BJ (cell line): ENCODE measurements at regions not wholly inside any gene's neighbourhood (a gene's known extent, or its start where the extent isn't known, plus 50 kb on each side); places are given as distances from the start of the nearest gene placed in this dataset.
A peak's percentile ranks its signal among the peaks of the same experiment; 100 is the strongest.

Experiments used
- CTCF ChIA-PET: fragments of 350-600 bp; formaldehyde crosslinking; extraction: SDS; loops from one replicate; lab custom pipeline; 2021; ENCODE audit warnings: antibody characterized with exemption, inconsistent platforms; lab: Yijun Ruan, JAX
- POLR2A ChIA-PET: fragments of 300-600 bp; sonication (Branson Sonifier 250); formaldehyde crosslinking; extraction: SDS; loops from one replicate; lab custom pipeline; 2021; ENCODE audit warnings: antibody characterized with exemption; lab: Charles Lee
- DNase-seq: peaks from one replicate; pipeline ENCODE4 v3.0.0-alpha.2; 2011; ENCODE audit warnings: low read depth
- H3K27me3 ChIP-seq: 2 replicates; pipeline ENCODE4 v1.6.0; 2011; ENCODE audit warnings: low read length; ENCODE audit not compliant: control insufficient read depth, insufficient read depth
- H3K36me3 ChIP-seq: 2 replicates; pipeline ENCODE4 v1.5.1; 2011; ENCODE audit warnings: low read length; ENCODE audit not compliant: control insufficient read depth, insufficient read depth
- H3K4me3 ChIP-seq: 2 replicates; pipeline ENCODE4 v1.5.1; 2011; ENCODE audit warnings: low read depth, mild to moderate bottlenecking, control low read depth, low read length
- TF ChIP-seq, protein P1 (sequence below): IDR thresholded peaks from 2 replicates; pipeline ENCODE4 v1.5.1; 2011; ENCODE audit warnings: low read depth, mild to moderate bottlenecking, control low read depth, inconsistent platforms, low read length, moderate library complexity; ENCODE audit not compliant: insufficient read depth

DNA sequence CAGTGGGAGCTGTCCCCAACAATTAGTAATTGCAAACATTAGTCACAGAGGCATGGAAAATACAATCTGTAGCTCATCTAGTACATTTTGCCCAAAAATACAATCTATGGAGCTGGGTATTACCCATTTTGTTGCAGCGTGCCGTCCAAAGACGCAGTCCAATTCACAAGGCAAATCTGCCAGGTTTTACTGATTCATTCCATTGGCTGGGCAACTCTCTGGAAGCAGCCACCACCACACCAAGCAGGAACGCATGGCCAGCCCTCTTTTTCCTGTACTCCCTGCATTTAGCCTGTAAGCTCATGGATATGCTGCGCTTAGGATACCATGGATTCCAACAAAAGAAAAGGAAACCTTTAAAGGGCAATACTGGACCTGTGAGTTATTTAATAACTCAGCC, 60.5 kb upstream of the ARRDC4 start:
- ChIA-PET CTCF (interaction anchor here (0.6 to 7.0 kb wide), 13 partner anchors 8 to 412 kb away, joined by 3 to 84 read pairs (median 4); no protein-coding TSS in a partner anchor), POLR2A (interaction anchor here (1.4 kb wide), 1 partner anchor 278 kb away, joined by 4 read pairs; no protein-coding TSS in a partner anchor)
- Histone ChIP-seq H3K27me3 (no peaks in the 10 kb centered on the region), H3K4me3 (no peak overlapping the region), H3K36me3 (no peaks in the 10 kb centered on the region)
- TF ChIP-seq, protein P1, sequence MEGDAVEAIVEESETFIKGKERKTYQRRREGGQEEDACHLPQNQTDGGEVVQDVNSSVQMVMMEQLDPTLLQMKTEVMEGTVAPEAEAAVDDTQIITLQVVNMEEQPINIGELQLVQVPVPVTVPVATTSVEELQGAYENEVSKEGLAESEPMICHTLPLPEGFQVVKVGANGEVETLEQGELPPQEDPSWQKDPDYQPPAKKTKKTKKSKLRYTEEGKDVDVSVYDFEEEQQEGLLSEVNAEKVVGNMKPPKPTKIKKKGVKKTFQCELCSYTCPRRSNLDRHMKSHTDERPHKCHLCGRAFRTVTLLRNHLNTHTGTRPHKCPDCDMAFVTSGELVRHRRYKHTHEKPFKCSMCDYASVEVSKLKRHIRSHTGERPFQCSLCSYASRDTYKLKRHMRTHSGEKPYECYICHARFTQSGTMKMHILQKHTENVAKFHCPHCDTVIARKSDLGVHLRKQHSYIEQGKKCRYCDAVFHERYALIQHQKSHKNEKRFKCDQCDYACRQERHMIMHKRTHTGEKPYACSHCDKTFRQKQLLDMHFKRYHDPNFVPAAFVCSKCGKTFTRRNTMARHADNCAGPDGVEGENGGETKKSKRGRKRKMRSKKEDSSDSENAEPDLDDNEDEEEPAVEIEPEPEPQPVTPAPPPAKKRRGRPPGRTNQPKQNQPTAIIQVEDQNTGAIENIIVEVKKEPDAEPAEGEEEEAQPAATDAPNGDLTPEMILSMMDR: no peak
- no peak for DNase-seq

DNA sequence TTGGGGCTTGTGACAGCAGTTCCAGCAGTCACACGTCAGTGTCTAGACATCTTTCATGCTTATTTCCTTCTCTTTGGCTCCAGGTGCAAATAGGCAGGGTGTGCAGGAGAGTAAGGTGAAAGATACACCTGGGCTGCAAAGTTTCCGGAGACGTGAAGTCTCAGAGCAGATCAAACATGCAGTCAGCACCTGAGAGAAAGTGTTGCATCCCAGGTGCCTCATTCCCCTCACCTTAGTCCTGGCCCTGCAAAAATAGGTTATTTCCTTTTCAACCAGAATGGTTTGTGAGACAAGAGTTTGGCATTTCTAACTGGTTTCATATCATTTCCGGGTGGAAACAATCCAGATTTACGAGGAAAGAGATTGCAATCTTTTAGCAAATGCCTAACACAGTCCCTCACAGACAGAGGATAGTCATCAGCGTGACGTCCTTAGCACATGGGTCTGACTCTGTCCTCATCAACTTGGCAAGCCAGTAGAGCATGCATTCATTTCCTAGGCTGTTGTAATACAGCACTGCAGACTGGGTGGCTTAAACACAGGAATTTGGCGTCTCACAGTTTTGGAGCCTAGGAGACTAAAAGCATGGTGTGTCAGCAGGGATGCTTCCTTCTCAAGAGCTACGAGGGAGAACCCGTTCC, 58.2 kb upstream of the ARRDC4 start:
- TF ChIP-seq, protein P1: no peak
- POLR2A ChIA-PET: interaction anchor here (0.5 kb wide), 1 partner anchor 9 kb away, joined by 3 read pairs; no protein-coding TSS in a partner anchor
- CTCF ChIA-PET: interaction anchor here (1.3 to 7.0 kb wide), 4 partner anchors 271 to 277 kb away, joined by 3 to 113 read pairs (median 62); no protein-coding TSS in a partner anchor
- no peak overlapping the region for H3K4me3 ChIP-seq
- H3K36me3 ChIP-seq: no peaks in the 10 kb centered on the region
- H3K27me3 ChIP-seq: no peaks in the 10 kb centered on the region
- peak; percentile 93 for DNase-seq

DNA sequence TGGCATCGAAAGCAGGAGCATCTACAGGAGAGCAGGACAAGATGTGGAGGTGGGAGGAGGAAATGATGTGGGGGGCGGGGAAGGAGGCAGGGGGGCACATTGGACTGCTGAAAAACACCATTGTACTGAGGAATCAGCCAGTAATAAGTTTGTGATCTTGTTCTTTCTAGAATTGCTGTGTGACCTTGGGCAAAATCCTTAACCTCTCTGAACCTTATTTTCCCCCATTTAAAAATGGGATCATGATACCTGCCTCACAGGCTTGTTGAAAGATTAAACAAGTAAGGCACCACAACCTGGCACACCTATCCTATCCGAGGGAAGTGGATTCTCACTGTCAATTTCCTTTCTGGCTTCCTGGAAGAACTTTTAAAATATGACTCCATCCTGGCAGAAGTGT, 56.9 kb upstream of the ARRDC4 start:
- DNase-seq: no peak
- ChIA-PET POLR2A (no interaction called here), CTCF (interaction anchor here (0.6 to 6.9 kb wide), 8 partner anchors 11 to 275 kb away, joined by 3 to 113 read pairs (median 8); no protein-coding TSS in a partner anchor)
- no peaks in the 10 kb centered on the region for H3K36me3 ChIP-seq
- TF ChIP-seq, protein P1: no peak
- no peak overlapping the region for H3K4me3 ChIP-seq
- no peaks in the 10 kb centered on the region for H3K27me3 ChIP-seq

DNA sequence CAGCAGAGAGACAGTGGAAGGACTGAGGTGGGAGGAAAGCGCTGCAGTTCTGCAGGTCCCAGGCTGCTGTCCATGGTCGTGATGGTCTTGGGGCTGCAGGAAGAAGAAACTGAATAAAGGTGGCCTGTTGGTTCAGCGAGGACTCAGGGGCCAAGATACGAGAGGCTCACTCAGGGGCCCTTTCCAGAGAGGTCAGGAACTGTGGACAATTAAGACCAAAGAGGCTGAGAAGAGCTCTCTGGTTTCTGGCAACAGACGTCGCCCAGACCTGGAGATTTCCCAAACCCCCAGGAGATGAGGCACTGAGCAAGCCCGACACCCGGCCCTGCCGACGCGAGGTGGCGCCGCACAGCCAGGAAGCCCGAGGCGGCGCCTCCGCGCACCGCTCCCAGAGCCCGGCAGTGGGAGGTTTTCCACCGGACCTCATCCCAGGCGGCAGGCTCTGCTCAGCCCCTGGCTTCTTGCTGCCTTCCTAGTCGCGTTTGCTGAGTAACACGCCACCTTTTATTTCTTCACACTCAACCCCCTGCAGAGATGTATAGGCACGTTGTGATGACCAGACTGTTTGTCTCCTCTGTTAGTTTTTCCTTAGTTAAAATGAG, 56.4 kb upstream of the ARRDC4 start:
- Histone ChIP-seq H3K4me3 (no peak overlapping the region), H3K36me3 (no peaks in the 10 kb centered on the region), H3K27me3 (no peaks in the 10 kb centered on the region)
- no peak for DNase-seq
- ChIA-PET CTCF (interaction anchor here (0.6 to 6.9 kb wide), 9 partner anchors 12 to 274 kb away, joined by 3 to 113 read pairs (median 8); no protein-coding TSS in a partner anchor), POLR2A (no interaction called here)
- TF ChIP-seq, protein P1: peak; percentile 82

DNA sequence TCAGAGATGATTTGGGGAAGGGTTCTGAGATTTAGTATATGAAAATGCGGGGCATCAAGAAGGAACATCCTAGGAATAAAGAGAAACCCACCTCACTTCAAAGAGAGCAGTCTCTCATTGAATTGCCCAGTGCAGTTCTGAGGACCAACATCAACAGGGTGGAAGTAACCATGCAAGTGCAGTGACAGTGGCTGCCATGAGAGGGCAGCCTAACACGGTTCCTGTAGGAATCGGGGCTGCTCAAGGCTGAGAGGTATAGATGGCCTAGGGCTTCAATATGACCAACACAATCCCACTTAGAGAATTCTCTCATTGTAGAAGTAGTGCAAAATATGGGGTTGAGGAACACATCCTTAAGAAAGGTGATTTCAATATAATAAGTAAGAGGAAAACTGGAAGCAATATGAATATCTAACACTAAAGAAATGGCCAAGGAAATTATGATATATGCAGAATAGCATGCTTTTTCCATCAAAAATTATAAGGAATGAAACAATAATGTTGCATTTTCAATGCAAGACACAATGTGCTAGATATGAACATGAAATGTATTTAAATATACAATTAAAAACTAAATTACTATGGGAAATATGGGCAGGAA, 51.1 kb upstream of the ARRDC4 start:
- CTCF ChIA-PET: interaction anchor here (0.7 to 6.9 kb wide), 16 partner anchors 11 to 293 kb away, joined by 3 to 113 read pairs (median 6); no protein-coding TSS in a partner anchor
- TF ChIP-seq, protein P1: peak; percentile 98
- DNase-seq: no peak

More for the DNA sequence above, 51.1 kb upstream of the ARRDC4 start:
- Histone ChIP-seq H3K4me3 (no peak overlapping the region), H3K36me3 (no peaks in the 10 kb centered on the region), H3K27me3 (no peaks in the 10 kb centered on the region)
- POLR2A ChIA-PET: no interaction called here
